Type B pancreatic cell (in vitro differentiated cells): ENCODE measurements at regions not wholly inside any gene's neighbourhood (a gene's known extent, or its start where the extent isn't known, plus 50 kb on each side); places are given as distances from the start of the nearest gene placed in this dataset.

Experiments
- DNase-seq: peaks from one replicate; pipeline ENCODE4 v3.0.0; 2021; ENCODE audit warnings: mixed read lengths; ENCODE audit not compliant: unreplicated experiment; ENCODE audit errors: extremely low spot score
- H3K27ac Mint-ChIP-seq: 2 replicates; pipeline ENCODE4 v1.8.0; 2021; ENCODE audit warnings: mild to moderate bottlenecking, mixed read lengths
- H3K27me3 Mint-ChIP-seq: 2 replicates; pipeline ENCODE4 v1.8.0; 2021; ENCODE audit warnings: mixed read lengths
- H3K36me3 Mint-ChIP-seq: 2 replicates; pipeline ENCODE4 v1.8.0; 2021; ENCODE audit warnings: mixed read lengths
- H3K4me1 Mint-ChIP-seq: one replicate; pipeline ENCODE4 v1.8.0; 2021; ENCODE audit warnings: mixed read lengths; ENCODE audit not compliant: unreplicated experiment
- H3K4me3 Mint-ChIP-seq: 2 replicates; pipeline ENCODE4 v1.8.0; 2021; ENCODE audit warnings: mild to moderate bottlenecking, mixed read lengths
- H3K9me3 Mint-ChIP-seq: 2 replicates; pipeline ENCODE4 v1.8.0; 2021; ENCODE audit warnings: mixed read lengths
- TF ChIP-seq, protein P1 (sequence below): fragments of 200-600 bp; sonication (generic); conservative IDR thresholded peaks from 2 replicates; pipeline ENCODE4 v1.5.0; 2021; ENCODE audit warnings: antibody characterized with exemption, mild to moderate bottlenecking

- Mint-ChIP-seq H3K27me3 (peaks cover 34% of the 10 kb centered on the region), H3K27ac (no peak overlapping the region)
Observed at GRCh38 chr20:60629206-60629605, 622.9 kb upstream of the CDH4 start.

DNA sequence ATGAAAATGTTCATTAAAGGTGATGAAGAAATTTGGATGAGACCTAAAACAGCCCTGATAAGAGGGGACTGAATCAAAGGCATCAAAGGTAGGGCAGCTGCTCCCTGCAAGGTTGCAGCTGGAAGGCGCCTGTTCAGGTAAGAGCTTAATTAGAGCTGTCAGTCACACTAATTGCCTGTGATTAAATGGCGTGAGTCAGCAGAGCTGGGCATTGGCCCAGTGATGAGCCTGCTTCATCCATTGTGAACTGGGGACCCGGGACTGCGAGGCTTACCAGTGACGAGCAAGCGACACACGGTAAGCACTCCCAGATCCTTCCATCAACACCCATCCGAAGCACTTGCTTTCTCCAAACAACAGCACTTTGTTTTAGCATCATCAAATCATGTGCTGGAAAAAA, 621.5 kb upstream of the CDH4 start:
- Mint-ChIP-seq H3K27ac (no peak overlapping the region), H3K36me3 (no peaks in the 10 kb centered on the region), H3K4me1 (no peaks in the 10 kb centered on the region), H3K9me3 (no peaks in the 10 kb centered on the region), H3K4me3 (no peak overlapping the region), H3K27me3 (peaks cover 34% of the 10 kb centered on the region)
- TF ChIP-seq, protein P1, sequence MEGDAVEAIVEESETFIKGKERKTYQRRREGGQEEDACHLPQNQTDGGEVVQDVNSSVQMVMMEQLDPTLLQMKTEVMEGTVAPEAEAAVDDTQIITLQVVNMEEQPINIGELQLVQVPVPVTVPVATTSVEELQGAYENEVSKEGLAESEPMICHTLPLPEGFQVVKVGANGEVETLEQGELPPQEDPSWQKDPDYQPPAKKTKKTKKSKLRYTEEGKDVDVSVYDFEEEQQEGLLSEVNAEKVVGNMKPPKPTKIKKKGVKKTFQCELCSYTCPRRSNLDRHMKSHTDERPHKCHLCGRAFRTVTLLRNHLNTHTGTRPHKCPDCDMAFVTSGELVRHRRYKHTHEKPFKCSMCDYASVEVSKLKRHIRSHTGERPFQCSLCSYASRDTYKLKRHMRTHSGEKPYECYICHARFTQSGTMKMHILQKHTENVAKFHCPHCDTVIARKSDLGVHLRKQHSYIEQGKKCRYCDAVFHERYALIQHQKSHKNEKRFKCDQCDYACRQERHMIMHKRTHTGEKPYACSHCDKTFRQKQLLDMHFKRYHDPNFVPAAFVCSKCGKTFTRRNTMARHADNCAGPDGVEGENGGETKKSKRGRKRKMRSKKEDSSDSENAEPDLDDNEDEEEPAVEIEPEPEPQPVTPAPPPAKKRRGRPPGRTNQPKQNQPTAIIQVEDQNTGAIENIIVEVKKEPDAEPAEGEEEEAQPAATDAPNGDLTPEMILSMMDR: no peak
- no peak for DNase-seq

More at GRCh38 chr20:60629206-60629605, 622.9 kb upstream of the CDH4 start:
- no peaks in the 10 kb centered on the region for H3K36me3 Mint-ChIP-seq
- no peak for DNase-seq
- TF ChIP-seq, protein P1: no peak
- no peaks in the 10 kb centered on the region for H3K9me3 Mint-ChIP-seq
- H3K4me3 Mint-ChIP-seq: no peak overlapping the region
- H3K4me1 Mint-ChIP-seq: no peaks in the 10 kb centered on the region

GRCh38 chr20:60631585-60632287, 620.3 kb upstream of the CDH4 start:
- TF ChIP-seq, protein P1: no peak
- DNase-seq: no peak
- H3K9me3 Mint-ChIP-seq: peaks cover 6% of the 10 kb centered on the region
- H3K27ac Mint-ChIP-seq: no peak overlapping the region
- H3K27me3 Mint-ChIP-seq: peaks cover 36% of the 10 kb centered on the region
- H3K4me1 Mint-ChIP-seq: no peaks in the 10 kb centered on the region
- no peak overlapping the region for H3K4me3 Mint-ChIP-seq
- H3K36me3 Mint-ChIP-seq: no peaks in the 10 kb centered on the region

DNA sequence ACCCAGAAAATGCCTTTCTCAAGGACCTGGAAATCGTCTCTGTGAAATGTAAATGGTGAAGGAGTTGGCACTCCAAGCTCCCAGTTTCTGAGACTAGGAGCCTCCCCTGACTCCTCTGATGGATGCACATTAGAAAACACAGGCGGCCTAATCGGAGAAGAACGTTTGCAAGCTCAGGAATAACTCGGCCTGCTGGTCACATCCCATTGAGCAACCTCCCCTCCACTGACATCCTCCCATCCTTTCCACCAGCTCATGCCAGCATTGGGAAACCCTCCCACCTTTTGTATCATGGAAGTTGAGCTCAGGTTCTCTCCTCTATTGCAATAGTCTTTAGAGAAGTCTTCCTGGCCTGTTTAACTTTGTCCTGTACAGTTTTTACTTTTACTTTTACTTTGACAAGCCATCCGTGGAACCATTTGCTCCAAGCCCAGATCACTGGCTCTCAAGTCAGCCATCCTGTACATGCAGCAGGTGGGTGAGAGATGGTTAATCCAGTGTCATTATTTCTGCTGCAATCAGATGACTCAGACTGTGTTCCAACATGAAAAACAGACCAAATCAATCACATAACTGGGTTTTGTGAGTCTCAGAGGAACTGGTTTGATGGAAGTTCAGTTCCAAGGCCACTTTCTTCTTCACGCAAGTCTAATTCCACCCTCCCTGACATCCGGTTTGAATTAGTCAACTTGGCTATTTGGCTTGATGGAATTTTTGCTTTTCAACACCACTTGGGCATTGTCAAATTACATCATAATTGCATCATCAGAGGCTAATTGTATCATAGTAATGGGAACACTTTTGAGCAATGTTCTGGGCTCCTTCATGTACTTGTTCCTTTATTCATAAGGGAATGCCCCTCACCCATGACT, 619.4 kb upstream of the CDH4 start:
- H3K4me3 Mint-ChIP-seq: no peak overlapping the region
- H3K27me3 Mint-ChIP-seq: peaks cover 35% of the 10 kb centered on the region
- no peaks in the 10 kb centered on the region for H3K4me1 Mint-ChIP-seq
- H3K9me3 Mint-ChIP-seq: peaks cover 6% of the 10 kb centered on the region
- TF ChIP-seq, protein P1: no peak
- no peak for DNase-seq
- H3K27ac Mint-ChIP-seq: no peak overlapping the region
- no peaks in the 10 kb centered on the region for H3K36me3 Mint-ChIP-seq

DNA sequence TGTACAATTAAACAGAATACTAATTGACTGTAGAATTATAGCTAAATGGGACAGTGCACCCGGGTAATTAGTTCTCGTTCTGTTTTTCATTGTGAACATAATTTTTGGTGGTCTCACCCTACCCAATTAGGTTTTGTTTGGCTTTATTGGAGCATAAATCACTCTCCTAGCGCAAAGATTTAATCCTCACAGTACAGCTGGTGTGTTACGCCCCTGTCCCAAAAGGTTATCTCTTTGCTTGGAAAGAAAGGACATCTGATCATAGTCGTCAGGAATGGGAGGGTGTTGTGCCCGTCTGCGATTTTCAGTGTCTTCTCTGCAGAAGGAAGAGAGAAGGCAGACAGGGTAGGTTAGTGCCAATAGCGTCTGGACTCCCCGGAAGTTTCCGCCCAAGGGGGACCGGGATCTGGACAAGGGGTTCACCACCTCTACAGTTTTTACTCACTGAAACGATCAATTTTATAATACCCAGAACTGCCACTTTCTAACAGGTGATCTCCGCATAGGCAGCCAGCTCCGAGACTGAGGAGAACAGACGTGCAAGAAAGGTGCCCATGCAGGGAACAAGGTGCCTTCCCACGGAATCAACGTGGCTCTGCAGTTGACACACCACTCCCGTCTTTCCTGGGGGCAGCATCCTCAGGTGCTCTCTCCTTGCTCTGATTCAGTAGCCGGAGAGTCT, 617.4 kb upstream of the CDH4 start:
- Mint-ChIP-seq H3K27ac (no peak overlapping the region), H3K9me3 (peaks cover 6% of the 10 kb centered on the region), H3K36me3 (no peaks in the 10 kb centered on the region), H3K4me3 (no peak overlapping the region), H3K27me3 (peaks cover 27% of the 10 kb centered on the region), H3K4me1 (no peaks in the 10 kb centered on the region)
- TF ChIP-seq, protein P1: no peak
- DNase-seq: no peak
